ENCODE measurements at regions not wholly inside any gene's neighbourhood (a gene's known extent, or its start where the extent isn't known, plus 50 kb on each side); places are given as distances from the start of the nearest gene placed in this dataset.

DNA sequence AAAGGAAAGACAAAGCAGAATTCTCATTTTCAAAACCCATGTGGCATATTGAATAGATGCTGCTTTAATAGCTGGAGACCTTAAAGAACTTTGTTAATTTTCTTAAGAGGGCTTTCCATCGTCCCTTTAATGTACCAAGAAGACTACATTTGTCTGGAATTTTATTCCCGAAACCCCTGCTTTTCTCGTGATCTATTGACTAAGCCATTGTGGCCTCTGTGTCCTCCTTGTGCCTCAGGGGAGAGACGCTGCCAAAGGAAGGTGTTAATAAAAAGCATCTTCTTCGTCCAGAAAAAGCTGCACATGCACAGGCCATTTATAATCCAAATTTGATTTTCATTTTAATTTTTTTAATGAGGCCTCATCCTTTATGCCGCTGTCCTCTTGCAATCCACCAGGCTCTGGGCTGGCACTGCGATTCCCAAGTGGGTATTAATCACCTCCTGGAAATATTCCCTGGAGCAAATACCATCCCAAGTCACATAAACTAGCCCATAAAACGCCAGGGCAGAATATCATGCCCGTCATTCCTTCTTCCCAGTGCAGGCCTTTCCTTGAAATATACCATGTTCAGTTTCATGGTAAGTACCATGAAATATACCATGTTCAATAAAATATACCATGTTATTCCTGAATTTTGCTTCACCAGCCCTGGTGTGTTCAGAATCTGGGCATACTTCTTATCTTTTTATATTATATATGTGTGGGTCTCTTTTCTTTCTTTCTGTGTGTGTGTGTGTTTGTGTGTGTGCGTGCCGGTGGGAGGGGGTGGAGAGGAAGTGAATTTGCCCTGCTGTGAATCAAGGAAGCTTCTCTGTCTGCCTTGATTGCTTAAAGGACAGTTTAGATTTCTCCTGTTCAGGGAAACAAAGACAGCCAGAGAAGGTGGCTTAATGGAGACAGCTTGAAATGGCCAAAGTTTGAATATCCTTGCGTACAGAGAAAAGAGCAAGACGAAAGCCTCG, 147.6 kb downstream of the PHETA1 start:
- DNase-seq, result no peak

GRCh38 chr12:111220363-111220762, 148.5 kb downstream of the PHETA1 start:
- DNase-seq, result no peak

DNA sequence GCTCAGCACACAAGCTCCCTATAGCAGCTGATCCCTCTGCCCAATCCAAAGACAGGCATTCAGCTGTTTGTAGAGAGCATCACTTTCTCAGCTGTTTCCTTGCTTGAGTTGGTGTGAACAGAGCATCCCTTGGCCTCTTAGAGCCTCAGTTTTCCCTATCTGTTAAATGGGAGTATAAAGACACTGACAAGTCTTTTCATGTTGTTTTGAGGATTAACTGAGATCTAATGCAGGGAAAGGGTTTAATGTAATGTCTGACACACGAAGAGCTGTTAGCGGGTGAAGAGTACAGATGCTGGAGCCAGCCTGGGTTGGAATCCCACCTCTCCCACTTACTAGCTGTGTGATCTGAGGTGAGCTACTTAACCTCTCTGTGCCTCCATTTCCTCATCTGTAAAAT, 149.5 kb downstream of the PHETA1 start:
- DNase-seq, result no peak

DNA sequence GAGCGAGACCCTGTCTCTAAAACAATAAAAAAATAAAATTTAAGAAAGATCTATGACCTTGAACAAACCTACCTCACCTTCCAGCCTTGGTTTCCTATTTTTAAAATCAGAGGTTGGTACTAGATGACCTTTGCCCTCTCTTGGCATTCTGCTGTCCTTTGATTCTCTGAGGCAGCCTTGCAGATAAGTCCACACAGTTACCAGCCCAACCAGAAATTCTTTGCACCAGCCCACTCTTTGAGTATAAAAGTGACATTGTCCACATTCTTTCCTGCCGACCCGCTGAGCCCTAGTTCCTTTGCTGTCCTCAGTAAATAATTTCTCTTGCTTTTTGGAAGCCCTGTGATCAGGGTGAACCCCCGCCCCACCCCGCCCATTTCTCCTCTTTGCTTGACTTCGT, 150.4 kb downstream of the PHETA1 start:
- DNase-seq, result no peak

- no peak for DNase-seq
These were observed 152.3 kb downstream of the PHETA1 start for GRCh38 chr12:111216387-111217159.

DNA sequence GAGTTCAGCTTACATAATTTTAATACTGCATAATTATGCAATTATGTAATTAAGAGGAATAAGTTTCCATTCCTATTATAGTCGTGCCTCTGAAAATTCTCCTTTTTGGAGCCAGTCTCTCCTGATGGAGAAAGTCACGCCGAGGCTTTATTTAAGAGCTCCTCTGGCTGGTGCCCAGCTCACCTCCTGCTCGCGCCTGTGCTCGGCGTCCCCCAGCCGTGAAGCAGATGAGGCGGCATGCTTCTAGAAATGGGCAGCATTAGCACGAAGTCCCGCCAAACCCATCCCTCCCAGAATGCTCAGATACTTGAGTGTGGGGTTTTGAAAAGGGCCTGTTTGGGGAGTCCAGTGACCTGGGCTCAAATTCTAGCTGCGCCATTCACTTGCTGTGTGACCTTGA, 153.0 kb downstream of the PHETA1 start:
- no peak for DNase-seq

DNA sequence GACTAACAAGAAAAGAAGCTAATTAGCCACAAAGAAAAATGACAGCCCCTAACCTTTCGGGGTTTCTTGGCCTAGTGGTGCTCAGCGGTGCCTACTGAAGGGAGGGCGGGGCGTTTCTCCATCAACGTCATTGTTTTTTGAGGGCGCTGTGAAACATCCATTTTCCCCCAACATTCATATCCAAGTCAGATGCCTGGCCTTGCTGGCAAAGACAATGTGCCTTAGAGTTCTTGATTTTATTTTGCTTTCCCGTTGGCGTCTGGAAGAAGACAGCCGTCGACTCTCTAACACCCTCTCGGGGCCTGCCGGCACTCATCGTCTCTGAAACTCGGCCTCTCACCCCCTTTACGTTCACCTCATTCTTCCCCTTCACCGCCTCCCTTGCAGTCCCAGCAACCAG, 154.5 kb downstream of the PHETA1 start:
- no peak for DNase-seq

- DNase-seq, result no peak
These were observed 155.3 kb downstream of the PHETA1 start for GRCh38 chr12:111213561-111213960.

- DNase-seq, result no peak
These were observed 156.0 kb downstream of the PHETA1 start for GRCh38 chr12:111212814-111213456.

GRCh38 chr12:111211910-111212757, 156.8 kb downstream of the PHETA1 start:
- no peak for DNase-seq

GRCh38 chr12:111209811-111210210, 159.1 kb downstream of the PHETA1 start:
- no peak for DNase-seq

GRCh38 chr12:111207761-111208160, 161.1 kb downstream of the PHETA1 start:
- DNase-seq, result no peak

DNA sequence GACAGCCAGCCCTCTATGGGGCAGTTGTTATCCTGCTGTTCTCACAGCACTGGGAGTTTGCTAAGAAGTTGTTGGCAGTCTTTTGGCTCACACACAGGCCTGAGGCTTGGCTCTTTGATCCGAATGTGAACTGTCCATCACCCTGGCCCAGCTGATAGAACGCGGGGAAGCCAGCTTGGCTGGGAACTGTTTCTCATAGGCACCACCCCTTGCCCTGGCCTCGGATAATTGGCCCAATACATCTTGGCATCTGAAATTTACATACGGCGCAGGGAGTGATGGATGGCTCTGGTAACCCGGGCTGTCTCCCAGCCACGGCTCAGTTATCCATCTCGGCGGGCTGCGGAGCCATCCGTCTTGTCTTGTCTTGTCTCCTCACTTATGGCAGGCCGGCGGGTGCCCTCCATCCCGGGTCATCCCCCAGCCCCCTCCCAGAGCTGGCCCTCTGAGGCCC, 164.1 kb downstream of the PHETA1 start:
- no peak for DNase-seq

GRCh38 chr12:111203969-111204368, 164.9 kb downstream of the PHETA1 start:
- DNase-seq, result no peak

GRCh38 chr12:111203446-111203845, 165.4 kb downstream of the PHETA1 start:
- DNase-seq, result no peak

GRCh38 chr12:111202237-111202915, 166.5 kb downstream of the PHETA1 start:
- no peak for DNase-seq

- DNase-seq, result no peak
These were observed 167.2 kb downstream of the PHETA1 start for GRCh38 chr12:111201495-111202236.

- DNase-seq, result peak; percentile 72
These were observed 167.9 kb downstream of the PHETA1 start for GRCh38 chr12:111201036-111201435.

DNA sequence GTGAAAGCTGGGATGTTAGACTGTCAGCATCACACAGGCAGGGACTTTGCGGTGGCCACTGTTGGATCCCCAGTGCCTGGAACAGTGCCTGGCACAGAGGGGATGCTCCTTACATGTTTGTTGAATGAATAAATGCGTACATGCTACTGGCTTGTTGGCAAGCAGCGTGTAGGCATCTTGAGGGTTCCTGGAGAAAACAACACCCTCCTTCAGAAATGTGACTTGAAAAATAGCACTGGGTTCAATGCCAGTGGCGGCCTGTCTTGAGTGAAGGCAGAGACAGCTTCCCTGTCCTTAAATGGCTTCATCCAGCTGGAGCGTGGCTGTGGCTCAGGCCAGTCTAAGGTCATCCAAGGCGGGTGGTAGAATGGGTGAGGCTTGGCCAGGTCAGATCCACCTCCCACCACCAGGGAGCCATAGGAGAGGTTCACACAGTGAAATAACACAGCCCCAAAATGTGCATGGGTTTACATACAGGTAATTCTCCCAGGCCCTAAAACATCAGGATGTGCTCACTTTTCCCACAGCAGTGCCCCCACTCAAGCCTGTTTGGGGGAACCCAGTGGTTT, 171.4 kb downstream of the PHETA1 start:
- no peak for DNase-seq

- DNase-seq, result no peak
These were observed 172.4 kb downstream of the PHETA1 start for GRCh38 chr12:111196532-111196931.

- DNase-seq, result no peak
These were observed 173.6 kb downstream of the PHETA1 start for GRCh38 chr12:111195316-111195715.
